Right lobe of liver (tissue), 4 donors: ENCODE measurements at regions not wholly inside any gene's neighbourhood (a gene's known extent, or its start where the extent isn't known, plus 50 kb on each side); places are given as distances from the start of the nearest gene placed in this dataset.

Source experiments
- CTCF ChIP-seq, 4 donors: fragments of 200-600 bp in 3 of 4; fragments of 450-650 bp in 1 of 4; IDR thresholded peaks; one replicate each; pipeline versions ENCODE4 v1.5.1 to v1.8.0; 2016 to 2022; ENCODE audit warnings: antibody characterized with exemption in 4 of 4, mild to moderate bottlenecking in 2 of 4
- POLR2A ChIP-seq: fragments of 450-650 bp; IDR thresholded peaks from one replicate; pipeline ENCODE4 v1.6.1; 2017; ENCODE audit warnings: antibody characterized with exemption, mild to moderate bottlenecking
- donor health status: DM: no; HTN: no; CAD: no.
- donor health status: DM: no; HTN: no; CAD: no.
- donor health status: DM: no; HTN: yes; CAD: no.

DNA sequence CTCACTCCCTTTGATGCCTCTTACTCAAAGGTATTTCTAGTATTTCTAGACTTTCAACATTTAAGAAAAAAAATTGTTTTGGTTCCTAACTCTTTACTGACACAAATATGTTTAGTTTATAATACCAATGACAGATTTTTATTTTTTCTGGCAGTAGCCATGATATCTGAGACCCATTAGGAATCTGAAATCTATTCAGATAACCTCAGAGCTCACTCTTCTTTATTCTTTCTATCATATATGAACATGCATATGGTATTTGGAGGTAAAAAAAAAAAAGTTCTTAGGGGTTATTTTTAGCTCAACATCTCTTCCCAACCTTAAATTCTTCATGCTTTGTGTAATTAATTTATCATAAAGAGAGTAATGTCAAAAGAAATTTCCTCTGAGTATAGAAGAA, 465.5 kb downstream of the CDH2 start:
- TF ChIP-seq CTCF (IDR thresholded peaks at IDR 0.05) (no peak), POLR2A (no peak)
